Activated naive CD8-positive, alpha-beta T cell treated with anti-CD3 and anti-CD28 coated beads, Interleukin-2, amount 50 U/mL, for 24 hours (primary cell): ENCODE measurements at regions not wholly inside any gene's neighbourhood (a gene's known extent, or its start where the extent isn't known, plus 50 kb on each side); places are given as distances from the start of the nearest gene placed in this dataset.

Experiments
- ATAC-seq: fragments of 150-1000 bp; cut with Tn5 transposase; one replicate; pipeline ENCODE4 v1.10.0; 2021
- DNase-seq: peaks from one replicate; pipeline ENCODE4 v3.0.0; 2021
- H3K27ac Mint-ChIP-seq: one replicate; pipeline ENCODE4 v1.8.0; 2021; ENCODE audit warnings: mild to moderate bottlenecking, mixed read lengths
- H3K27me3 Mint-ChIP-seq: one replicate; pipeline ENCODE4 v1.8.0; 2021; ENCODE audit warnings: mixed read lengths
- H3K36me3 Mint-ChIP-seq: one replicate; pipeline ENCODE4 v1.8.0; 2021; ENCODE audit warnings: low read depth, mixed read lengths
- H3K4me1 Mint-ChIP-seq: one replicate; pipeline ENCODE4 v1.8.0; 2021; ENCODE audit warnings: mixed read lengths
- H3K4me3 Mint-ChIP-seq: one replicate; pipeline ENCODE4 v1.8.0; 2021; ENCODE audit warnings: mild to moderate bottlenecking, moderate library complexity, mixed read lengths
- H3K9me3 Mint-ChIP-seq: one replicate; pipeline ENCODE4 v1.8.0; 2021; ENCODE audit warnings: mixed read lengths

DNA sequence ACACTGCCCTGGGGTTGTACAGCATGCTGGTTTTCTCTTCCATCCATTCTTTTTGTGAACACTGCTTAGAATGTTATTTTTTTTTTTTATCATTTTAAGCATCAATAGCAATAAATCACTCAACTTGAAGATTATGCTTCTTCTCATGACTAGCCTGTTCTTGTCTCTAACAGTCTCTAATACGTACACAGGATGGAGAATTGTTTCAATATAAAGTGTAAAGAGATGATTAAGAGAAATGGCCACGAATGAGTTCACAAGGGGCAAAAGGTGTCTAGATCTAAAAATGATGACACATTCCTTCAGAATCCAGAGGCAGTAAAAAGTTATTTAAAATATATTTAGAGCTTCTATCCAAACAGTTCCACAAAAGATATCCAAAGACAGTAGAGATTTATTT is 390.2 kb downstream of the HDGFL1 start:
- Mint-ChIP-seq H3K4me3 (no peak overlapping the region), H3K27ac (no peak overlapping the region), H3K9me3 (peaks cover 19% of the 10 kb centered on the region), H3K4me1 (peaks cover 18% of the 10 kb centered on the region), H3K36me3 (no peaks in the 10 kb centered on the region), H3K27me3 (no peaks in the 10 kb centered on the region)
- DNase-seq (no peak), ATAC-seq (no peak)

DNA sequence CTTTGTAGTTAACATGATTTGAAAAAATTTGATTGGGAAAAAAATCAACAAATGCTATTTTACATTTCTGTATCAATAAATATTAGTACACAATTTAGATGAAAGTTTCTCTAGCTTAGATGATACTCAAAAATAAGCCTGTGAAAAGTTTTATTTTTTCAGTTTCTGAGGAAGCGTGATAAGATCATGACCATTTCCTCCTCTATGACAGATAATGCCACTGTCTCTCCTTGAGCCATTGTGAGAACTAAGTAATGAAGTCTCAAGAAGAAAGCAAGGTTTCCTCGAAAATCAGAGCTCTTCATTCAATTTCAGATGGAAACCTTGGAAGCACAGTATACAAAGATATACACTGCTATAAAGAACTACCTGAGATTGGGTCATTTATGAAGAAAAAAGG is 395.0 kb downstream of the HDGFL1 start:
- ATAC-seq (no peak), DNase-seq (no peak)
- no peaks in the 10 kb centered on the region for H3K27me3 Mint-ChIP-seq
- H3K4me3 Mint-ChIP-seq, result no peak overlapping the region
- no peaks in the 10 kb centered on the region for H3K36me3 Mint-ChIP-seq
- no peaks in the 10 kb centered on the region for H3K4me1 Mint-ChIP-seq
- no peak overlapping the region for H3K27ac Mint-ChIP-seq
- H3K9me3 Mint-ChIP-seq, result peaks cover 8% of the 10 kb centered on the region

- Mint-ChIP-seq H3K4me3 (no peak overlapping the region), H3K4me1 (no peaks in the 10 kb centered on the region), H3K36me3 (no peaks in the 10 kb centered on the region), H3K27me3 (no peaks in the 10 kb centered on the region), H3K9me3 (peaks cover 8% of the 10 kb centered on the region), H3K27ac (no peak overlapping the region)
- DNase-seq, result no peak
- ATAC-seq, result no peak
Observed at GRCh38 chr6:22965889-22966288, 396.5 kb downstream of the HDGFL1 start.

DNA sequence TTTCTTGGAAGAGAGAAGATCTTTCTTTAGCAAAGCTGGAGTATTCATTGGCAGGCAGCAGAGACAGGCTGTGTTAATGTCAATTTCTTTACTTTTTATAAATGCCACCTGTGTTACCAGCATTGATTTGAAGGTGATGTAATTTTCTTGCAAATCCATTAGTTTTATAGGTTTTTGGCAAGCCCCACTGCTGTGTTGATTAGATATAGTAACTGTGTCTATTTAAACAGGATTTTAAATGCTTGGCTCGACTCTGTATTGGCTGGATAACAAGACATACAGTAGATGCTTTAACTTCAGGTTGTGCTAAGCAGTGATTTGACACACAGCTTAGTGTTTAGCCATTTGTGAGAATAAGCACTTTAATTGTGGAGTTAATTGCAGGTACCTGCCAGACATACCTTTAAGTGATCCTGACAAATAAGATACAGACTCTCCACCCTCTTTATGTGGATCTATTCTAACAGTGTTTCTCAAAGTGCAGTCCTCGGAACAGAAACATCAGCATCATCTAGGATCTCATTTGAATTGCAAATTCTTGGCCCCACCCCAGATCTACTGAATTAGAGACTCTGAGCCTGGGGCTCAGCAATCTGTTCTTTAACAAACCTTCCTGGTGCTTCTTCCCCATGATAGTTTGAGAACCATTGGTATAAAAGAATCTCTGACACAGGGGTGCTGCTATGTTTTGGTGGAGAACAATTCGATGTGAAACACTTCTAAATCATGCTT is 397.5 kb downstream of the HDGFL1 start:
- H3K27me3 Mint-ChIP-seq, result no peaks in the 10 kb centered on the region
- H3K36me3 Mint-ChIP-seq, result no peaks in the 10 kb centered on the region
- ATAC-seq (no peak), DNase-seq (no peak)
- peaks cover 8% of the 10 kb centered on the region for H3K9me3 Mint-ChIP-seq
- no peak overlapping the region for H3K27ac Mint-ChIP-seq
- no peaks in the 10 kb centered on the region for H3K4me1 Mint-ChIP-seq
- no peak overlapping the region for H3K4me3 Mint-ChIP-seq

DNA sequence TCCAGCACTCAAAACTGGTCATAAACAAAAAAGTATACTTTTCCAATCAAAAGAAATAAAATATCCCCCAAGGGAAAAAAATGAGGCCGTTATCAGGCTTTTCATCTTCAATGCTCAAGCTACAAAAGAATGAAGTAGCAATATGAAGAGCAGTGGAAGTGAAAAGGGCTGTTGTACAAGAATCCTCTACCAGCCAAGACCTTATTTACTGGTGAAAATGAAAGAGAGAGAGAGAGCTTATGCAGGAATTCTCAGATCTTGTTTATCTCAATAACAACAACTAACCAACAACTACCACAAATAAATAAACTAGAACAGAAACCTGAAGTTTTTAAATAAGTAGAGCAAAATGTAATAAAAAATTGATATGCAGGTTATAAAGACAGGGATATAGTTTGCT is 400.6 kb downstream of the HDGFL1 start:
- ATAC-seq, result no peak
- H3K36me3 Mint-ChIP-seq, result no peaks in the 10 kb centered on the region
- H3K27ac Mint-ChIP-seq, result no peak overlapping the region
- DNase-seq, result no peak
- H3K27me3 Mint-ChIP-seq, result no peaks in the 10 kb centered on the region
- no peaks in the 10 kb centered on the region for H3K4me1 Mint-ChIP-seq
- peaks cover 5% of the 10 kb centered on the region for H3K9me3 Mint-ChIP-seq
- no peak overlapping the region for H3K4me3 Mint-ChIP-seq

DNA sequence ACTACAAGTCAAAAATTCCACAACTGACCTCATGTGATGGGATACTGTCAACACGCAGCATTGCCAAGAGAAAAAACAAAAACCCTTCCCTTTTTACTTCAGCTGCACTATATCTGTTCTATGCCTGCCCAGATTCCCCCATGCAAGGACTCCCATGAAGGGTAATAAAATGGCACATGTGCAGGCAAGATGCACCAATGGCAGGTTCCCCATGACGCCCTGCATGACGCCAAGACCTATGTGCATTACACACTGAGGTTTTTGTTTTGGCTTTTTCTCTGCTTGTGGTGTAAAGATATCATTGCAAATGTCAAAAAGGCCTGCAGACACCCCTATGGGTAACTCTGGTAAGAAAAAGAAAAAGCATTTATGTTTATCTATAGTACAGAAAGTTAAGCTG is 403.4 kb downstream of the HDGFL1 start:
- no peak overlapping the region for H3K27ac Mint-ChIP-seq
- no peaks in the 10 kb centered on the region for H3K27me3 Mint-ChIP-seq
- DNase-seq, result no peak
- H3K36me3 Mint-ChIP-seq, result no peaks in the 10 kb centered on the region
- peaks cover 5% of the 10 kb centered on the region for H3K9me3 Mint-ChIP-seq
- H3K4me1 Mint-ChIP-seq, result no peaks in the 10 kb centered on the region
- no peak for ATAC-seq
- no peak overlapping the region for H3K4me3 Mint-ChIP-seq

DNA sequence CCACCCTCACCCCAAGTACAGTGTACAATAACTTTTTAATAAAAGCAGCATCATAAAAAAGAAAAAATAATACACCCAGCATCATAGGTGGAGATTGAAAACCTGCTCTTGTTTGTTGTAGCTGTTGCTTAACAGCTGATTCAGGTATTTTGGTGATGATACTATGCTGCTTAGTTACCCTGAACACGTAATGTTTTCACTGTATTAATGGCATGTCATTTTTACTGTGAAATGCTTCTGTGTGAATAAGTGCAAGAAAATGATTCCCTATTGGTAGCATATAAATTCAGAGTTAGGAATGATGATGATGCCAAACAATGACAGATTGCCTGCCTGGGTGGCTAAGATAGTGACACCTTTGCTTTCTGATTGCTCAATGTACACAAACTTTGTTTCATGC is 405.7 kb downstream of the HDGFL1 start:
- no peaks in the 10 kb centered on the region for H3K27me3 Mint-ChIP-seq
- no peak overlapping the region for H3K4me3 Mint-ChIP-seq
- ATAC-seq (no peak), DNase-seq (no peak)
- H3K27ac Mint-ChIP-seq, result no peak overlapping the region
- H3K9me3 Mint-ChIP-seq, result peaks cover 3% of the 10 kb centered on the region
- no peaks in the 10 kb centered on the region for H3K4me1 Mint-ChIP-seq
- H3K36me3 Mint-ChIP-seq, result no peaks in the 10 kb centered on the region

GRCh38 chr6:22980446-22980845 is 411.1 kb downstream of the HDGFL1 start:
- H3K36me3 Mint-ChIP-seq, result no peaks in the 10 kb centered on the region
- DNase-seq, result no peak
- no peaks in the 10 kb centered on the region for H3K4me1 Mint-ChIP-seq
- no peak for ATAC-seq
- no peaks in the 10 kb centered on the region for H3K27me3 Mint-ChIP-seq
- no peak overlapping the region for H3K4me3 Mint-ChIP-seq
- peaks cover 10% of the 10 kb centered on the region for H3K9me3 Mint-ChIP-seq
- no peak overlapping the region for H3K27ac Mint-ChIP-seq

- Mint-ChIP-seq H3K36me3 (no peaks in the 10 kb centered on the region), H3K27me3 (peaks cover 2% of the 10 kb centered on the region), H3K4me3 (no peak overlapping the region), H3K4me1 (no peaks in the 10 kb centered on the region), H3K27ac (no peak overlapping the region), H3K9me3 (peaks cover 15% of the 10 kb centered on the region)
- DNase-seq (no peak), ATAC-seq (no peak)
Observed at GRCh38 chr6:23002044-23002619, 432.8 kb downstream of the HDGFL1 start.

- H3K4me3 Mint-ChIP-seq, result no peak overlapping the region
- no peaks in the 10 kb centered on the region for H3K4me1 Mint-ChIP-seq
- no peak for ATAC-seq
- peaks cover 15% of the 10 kb centered on the region for H3K9me3 Mint-ChIP-seq
- peaks cover 2% of the 10 kb centered on the region for H3K27me3 Mint-ChIP-seq
- no peak overlapping the region for H3K27ac Mint-ChIP-seq
- DNase-seq, result no peak
- H3K36me3 Mint-ChIP-seq, result no peaks in the 10 kb centered on the region
Observed at GRCh38 chr6:23003671-23004467, 434.5 kb downstream of the HDGFL1 start.

- ATAC-seq, result no peak
- no peaks in the 10 kb centered on the region for H3K4me1 Mint-ChIP-seq
- H3K9me3 Mint-ChIP-seq, result peaks cover 3% of the 10 kb centered on the region
- H3K27ac Mint-ChIP-seq, result no peak overlapping the region
- H3K36me3 Mint-ChIP-seq, result no peaks in the 10 kb centered on the region
- H3K4me3 Mint-ChIP-seq, result no peak overlapping the region
- DNase-seq, result no peak
- H3K27me3 Mint-ChIP-seq, result no peaks in the 10 kb centered on the region
Observed at GRCh38 chr6:23006656-23007055, 437.3 kb downstream of the HDGFL1 start.

GRCh38 chr6:23011615-23012014 is 442.2 kb downstream of the HDGFL1 start:
- no peak overlapping the region for H3K4me3 Mint-ChIP-seq
- H3K4me1 Mint-ChIP-seq, result no peaks in the 10 kb centered on the region
- H3K27me3 Mint-ChIP-seq, result no peaks in the 10 kb centered on the region
- DNase-seq, result no peak
- H3K36me3 Mint-ChIP-seq, result no peaks in the 10 kb centered on the region
- H3K27ac Mint-ChIP-seq, result no peak overlapping the region
- peaks cover 12% of the 10 kb centered on the region for H3K9me3 Mint-ChIP-seq
- no peak for ATAC-seq

DNA sequence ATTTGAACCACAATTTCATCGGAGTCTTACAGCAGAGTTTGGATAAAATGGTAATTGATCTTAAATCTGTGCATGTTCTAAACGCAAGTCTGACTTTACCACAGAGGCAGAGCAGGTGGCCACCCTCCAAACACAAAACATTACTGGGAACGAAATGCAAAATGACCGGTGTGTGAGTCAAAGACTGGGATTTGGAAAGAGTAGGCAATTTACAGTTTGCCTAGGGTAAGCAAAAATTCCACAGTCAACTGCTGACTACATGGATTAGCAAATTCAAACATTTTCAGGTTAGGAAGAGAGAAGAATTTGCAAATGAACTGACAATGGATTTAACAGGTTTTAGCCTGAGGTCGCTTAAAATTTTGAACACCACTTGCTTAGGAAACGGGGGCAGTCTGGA is 444.4 kb downstream of the HDGFL1 start:
- H3K4me3 Mint-ChIP-seq, result no peak overlapping the region
- DNase-seq (no peak), ATAC-seq (no peak)
- no peaks in the 10 kb centered on the region for H3K27me3 Mint-ChIP-seq
- H3K27ac Mint-ChIP-seq, result no peak overlapping the region
- H3K9me3 Mint-ChIP-seq, result peaks cover 12% of the 10 kb centered on the region
- no peaks in the 10 kb centered on the region for H3K4me1 Mint-ChIP-seq
- no peaks in the 10 kb centered on the region for H3K36me3 Mint-ChIP-seq

DNA sequence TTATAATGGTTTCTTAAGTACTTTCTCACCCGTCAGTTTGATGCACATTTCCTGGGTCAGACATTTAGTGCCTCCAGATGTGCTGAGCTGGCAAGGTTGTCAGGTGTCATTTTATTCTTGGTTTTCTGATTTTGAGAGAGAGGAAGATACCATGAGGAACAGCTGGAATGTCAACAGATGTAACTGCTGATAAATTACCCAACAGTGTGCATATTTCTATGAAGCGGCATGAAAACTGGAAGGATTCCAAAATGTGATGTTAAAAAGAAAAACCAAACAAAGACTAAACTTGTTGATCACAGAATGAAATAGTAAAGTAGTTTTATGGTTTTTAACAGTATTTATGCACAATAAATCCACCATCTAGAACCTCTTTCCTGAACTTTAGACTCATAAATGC is 447.3 kb downstream of the HDGFL1 start:
- ATAC-seq, result no peak

GRCh38 chr6:23021487-23021886 is 452.1 kb downstream of the HDGFL1 start:
- no peaks in the 10 kb centered on the region for H3K27me3 Mint-ChIP-seq
- no peaks in the 10 kb centered on the region for H3K4me1 Mint-ChIP-seq
- no peaks in the 10 kb centered on the region for H3K36me3 Mint-ChIP-seq
- ATAC-seq (no peak), DNase-seq (no peak)
- H3K4me3 Mint-ChIP-seq, result no peak overlapping the region
- no peak overlapping the region for H3K27ac Mint-ChIP-seq
- H3K9me3 Mint-ChIP-seq, result peaks cover 2% of the 10 kb centered on the region

More for the DNA sequence above, 447.3 kb downstream of the HDGFL1 start:
- no peak overlapping the region for H3K4me3 Mint-ChIP-seq
- peaks cover 13% of the 10 kb centered on the region for H3K9me3 Mint-ChIP-seq
- H3K27me3 Mint-ChIP-seq, result no peaks in the 10 kb centered on the region
- H3K4me1 Mint-ChIP-seq, result no peaks in the 10 kb centered on the region
- H3K36me3 Mint-ChIP-seq, result no peaks in the 10 kb centered on the region
- H3K27ac Mint-ChIP-seq, result no peak overlapping the region
- no peak for DNase-seq
